Liver (tissue), 3 donors: ENCODE measurements at regions not wholly inside any gene's neighbourhood (a gene's known extent, or its start where the extent isn't known, plus 50 kb on each side); places are given as distances from the start of the nearest gene placed in this dataset.

Source experiments
- CTCF ChIP-seq: fragments of 150-350 bp; IDR thresholded peaks from 2 replicates; pipeline ENCODE4 v1.5.1; 2017; ENCODE audit warnings: improper control_type of control experiment, low read depth, low read length; ENCODE audit not compliant: missing input control
- EGR1 ChIP-seq, 2 donors: IDR thresholded peaks; 2 replicates each; pipeline ENCODE4 v1.6.1; 2016 to 2018; ENCODE audit warnings: antibody characterized with exemption in 2 of 2, low read depth in 2 of 2
- FOXA1 ChIP-seq: IDR thresholded peaks from 2 replicates; pipeline ENCODE4 v1.6.1; 2016; ENCODE audit warnings: antibody characterized with exemption
- GABPA ChIP-seq, 2 donors: IDR thresholded peaks in 1 of 2; conservative IDR thresholded peaks in 1 of 2; 2 replicates each; pipeline ENCODE4 v1.6.1; 2016; ENCODE audit warnings: antibody characterized with exemption in 2 of 2, mild to moderate bottlenecking in 1 of 2, moderate library complexity in 1 of 2
- HNF4G ChIP-seq: IDR thresholded peaks from 2 replicates; pipeline ENCODE4 v1.6.1; 2016; ENCODE audit warnings: antibody characterized with exemption
- JUND ChIP-seq, 2 donors: IDR thresholded peaks; 2 replicates each; pipeline ENCODE4 v1.6.1; 2016; ENCODE audit warnings: antibody characterized with exemption in 2 of 2
- RXRA ChIP-seq, 2 donors: IDR thresholded peaks; 2 replicates each; pipeline ENCODE4 v1.6.1; 2017 to 2018; ENCODE audit warnings: antibody characterized with exemption in 2 of 2, mild to moderate bottlenecking in 1 of 2
- TAF1 ChIP-seq: conservative IDR thresholded peaks from 2 replicates; pipeline ENCODE4 v1.6.1; 2016; ENCODE audit warnings: antibody characterized with exemption, mild to moderate bottlenecking
- YY1 ChIP-seq: IDR thresholded peaks from 2 replicates; pipeline ENCODE4 v1.6.1; 2016; ENCODE audit warnings: antibody characterized with exemption, mild to moderate bottlenecking
- TF ChIP-seq, protein P1 (sequence below): IDR thresholded peaks from 2 replicates; pipeline ENCODE4 v1.6.1; 2016; ENCODE audit warnings: antibody characterized with exemption, mild to moderate bottlenecking
- TF ChIP-seq, protein P2 (sequence below): IDR thresholded peaks from 2 replicates; pipeline ENCODE4 v1.6.1; 2016; ENCODE audit warnings: antibody characterized with exemption
- donor health status: healthy.
- donor health status: healthy.

DNA sequence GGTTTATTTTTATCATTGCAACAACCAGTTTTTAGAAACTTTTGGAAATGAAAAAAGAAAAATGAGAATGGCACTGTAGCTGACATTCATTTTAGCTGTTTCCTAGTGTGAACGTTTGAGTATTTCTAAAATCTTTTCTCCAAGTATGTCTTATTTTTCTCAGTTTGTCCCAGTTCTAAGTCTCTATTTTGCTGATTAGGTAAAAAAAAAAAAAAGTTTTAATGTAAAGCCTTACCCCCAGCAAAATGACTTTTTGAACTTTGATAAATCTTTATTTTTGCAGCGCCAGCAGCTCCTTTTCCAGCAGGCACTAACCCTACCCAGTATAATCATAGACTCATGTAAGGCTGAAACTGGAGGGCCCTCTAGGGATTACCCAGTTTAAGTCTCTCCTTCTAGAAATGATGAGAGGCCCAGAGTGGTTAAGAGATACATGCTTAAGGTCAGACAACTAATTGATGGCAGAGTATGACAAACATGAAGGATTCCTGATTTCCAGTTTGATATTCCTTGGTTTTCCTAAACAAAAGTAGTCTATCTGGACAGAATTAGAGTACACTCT lies 84.3 kb upstream of the SLC4A4 start:
- TF ChIP-seq HNF4G (no peak), CTCF (no peak), EGR1 (IDR thresholded peaks at IDR 0.05; ENCODE audit: low read depth in 2 of 2) (no peak), GABPA (IDR thresholded peaks at IDR 0.05 in 1 of 2, conservative IDR thresholded peaks at IDR 0.05 in 1 of 2) (no peak), JUND (IDR thresholded peaks at IDR 0.05) (no peak), FOXA1 (no peak), YY1 (no peak), RXRA (IDR thresholded peaks at IDR 0.05) (no peak), TAF1 (no peak)
- TF ChIP-seq, protein P1, sequence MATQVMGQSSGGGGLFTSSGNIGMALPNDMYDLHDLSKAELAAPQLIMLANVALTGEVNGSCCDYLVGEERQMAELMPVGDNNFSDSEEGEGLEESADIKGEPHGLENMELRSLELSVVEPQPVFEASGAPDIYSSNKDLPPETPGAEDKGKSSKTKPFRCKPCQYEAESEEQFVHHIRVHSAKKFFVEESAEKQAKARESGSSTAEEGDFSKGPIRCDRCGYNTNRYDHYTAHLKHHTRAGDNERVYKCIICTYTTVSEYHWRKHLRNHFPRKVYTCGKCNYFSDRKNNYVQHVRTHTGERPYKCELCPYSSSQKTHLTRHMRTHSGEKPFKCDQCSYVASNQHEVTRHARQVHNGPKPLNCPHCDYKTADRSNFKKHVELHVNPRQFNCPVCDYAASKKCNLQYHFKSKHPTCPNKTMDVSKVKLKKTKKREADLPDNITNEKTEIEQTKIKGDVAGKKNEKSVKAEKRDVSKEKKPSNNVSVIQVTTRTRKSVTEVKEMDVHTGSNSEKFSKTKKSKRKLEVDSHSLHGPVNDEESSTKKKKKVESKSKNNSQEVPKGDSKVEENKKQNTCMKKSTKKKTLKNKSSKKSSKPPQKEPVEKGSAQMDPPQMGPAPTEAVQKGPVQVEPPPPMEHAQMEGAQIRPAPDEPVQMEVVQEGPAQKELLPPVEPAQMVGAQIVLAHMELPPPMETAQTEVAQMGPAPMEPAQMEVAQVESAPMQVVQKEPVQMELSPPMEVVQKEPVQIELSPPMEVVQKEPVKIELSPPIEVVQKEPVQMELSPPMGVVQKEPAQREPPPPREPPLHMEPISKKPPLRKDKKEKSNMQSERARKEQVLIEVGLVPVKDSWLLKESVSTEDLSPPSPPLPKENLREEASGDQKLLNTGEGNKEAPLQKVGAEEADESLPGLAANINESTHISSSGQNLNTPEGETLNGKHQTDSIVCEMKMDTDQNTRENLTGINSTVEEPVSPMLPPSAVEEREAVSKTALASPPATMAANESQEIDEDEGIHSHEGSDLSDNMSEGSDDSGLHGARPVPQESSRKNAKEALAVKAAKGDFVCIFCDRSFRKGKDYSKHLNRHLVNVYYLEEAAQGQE: no peak
- TF ChIP-seq, protein P2, sequence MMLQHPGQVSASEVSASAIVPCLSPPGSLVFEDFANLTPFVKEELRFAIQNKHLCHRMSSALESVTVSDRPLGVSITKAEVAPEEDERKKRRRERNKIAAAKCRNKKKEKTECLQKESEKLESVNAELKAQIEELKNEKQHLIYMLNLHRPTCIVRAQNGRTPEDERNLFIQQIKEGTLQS: no peak
